ENCODE measurements at regions not wholly inside any gene's neighbourhood (a gene's known extent, or its start where the extent isn't known, plus 50 kb on each side); places are given as distances from the start of the nearest gene placed in this dataset.

GRCh38 chr6:164108869-164109769 is 694.6 kb downstream of the QKI start:
- TF ChIP-seq CTCF (IDR thresholded peaks at IDR 0.05; ENCODE audit: control insufficient read depth, insufficient read depth, low read depth, low read length, missing control alignments): no peak
- H3K4me3 ChIP-seq (ENCODE audit: control insufficient read depth, low read depth, low read length): no peak overlapping the region; the same call in none of the 2 replicates
- DNase-seq (ENCODE audit: low read depth): no peak

GRCh38 chr6:164108092-164108491 is 693.6 kb downstream of the QKI start:
- no peak for DNase-seq (ENCODE audit: low read depth)
- H3K4me3 ChIP-seq (ENCODE audit: control insufficient read depth, low read depth, low read length): no peak overlapping the region
- no peak for TF ChIP-seq CTCF (IDR thresholded peaks at IDR 0.05; ENCODE audit: control insufficient read depth, insufficient read depth, low read depth, low read length, missing control alignments)

- DNase-seq (ENCODE audit: low read depth): no peak
- no peak overlapping the region for H3K4me3 ChIP-seq (ENCODE audit: control insufficient read depth, low read depth, low read length)
- TF ChIP-seq CTCF (IDR thresholded peaks at IDR 0.05; ENCODE audit: control insufficient read depth, insufficient read depth, low read depth, low read length, missing control alignments): no peak
Measured at GRCh38 chr6:164107297-164107995, 692.9 kb downstream of the QKI start.

GRCh38 chr6:164106345-164106769 is 691.8 kb downstream of the QKI start:
- DNase-seq (ENCODE audit: low read depth): no peak
- no peak overlapping the region for H3K4me3 ChIP-seq (ENCODE audit: control insufficient read depth, low read depth, low read length)

GRCh38 chr6:164105705-164106104 is 691.2 kb downstream of the QKI start:
- no peak for DNase-seq (ENCODE audit: low read depth)
- no peak overlapping the region for H3K4me3 ChIP-seq (ENCODE audit: control insufficient read depth, low read depth, low read length)
- TF ChIP-seq CTCF (IDR thresholded peaks at IDR 0.05; ENCODE audit: control insufficient read depth, insufficient read depth, low read depth, low read length, missing control alignments): no peak

More at GRCh38 chr6:164106345-164106769, 691.8 kb downstream of the QKI start:
- peak; percentile 30 for TF ChIP-seq CTCF (IDR thresholded peaks at IDR 0.05; ENCODE audit: control insufficient read depth, insufficient read depth, low read depth, low read length, missing control alignments)

- DNase-seq (ENCODE audit: low read depth): no peak
- no peak overlapping the region for H3K4me3 ChIP-seq (ENCODE audit: control insufficient read depth, low read depth, low read length)
- no peak for TF ChIP-seq CTCF (IDR thresholded peaks at IDR 0.05; ENCODE audit: control insufficient read depth, insufficient read depth, low read depth, low read length, missing control alignments)
Measured at GRCh38 chr6:164104432-164104831, 689.9 kb downstream of the QKI start.

Data from AG09309 (cell line).